GM12878 (cell line): ENCODE measurements at regions not wholly inside any gene's neighbourhood (a gene's known extent, or its start where the extent isn't known, plus 50 kb on each side); places are given as distances from the start of the nearest gene placed in this dataset.
A peak's percentile ranks its signal among the peaks of the same experiment; 100 is the strongest.

Experiments used
- ATAC-seq: fragments of 200-7000 bp; cut with Tn5 transposase; 3 replicates; pipeline ENCODE4 v1.9.1; 2020; ENCODE audit warnings: mild to moderate bottlenecking, moderate library complexity
- BruUV-seq: library from RNA; stranded (reverse); fragments of 400-500 nt; replicated peaks from 2 replicates; lab custom pipeline; 2021; lab: Mats Ljungman, UMichigan
- CTCF ChIA-PET: fragments of 300-600 bp; sonication (Branson Sonifier 250); formaldehyde crosslinking; extraction: SDS; loops from one replicate; lab custom pipeline; 2021; ENCODE audit warnings: inconsistent platforms; lab: Yijun Ruan, JAX
- POLR2A ChIA-PET: fragments of 350-600 bp; formaldehyde crosslinking; extraction: SDS; loops from one replicate; lab custom pipeline; 2021; ENCODE audit warnings: inconsistent platforms; lab: Charles Lee
- RAD21 ChIA-PET: fragments of 300-600 bp; sonication (Branson Sonifier 250); formaldehyde crosslinking; loops from one replicate; lab custom pipeline; 2023; ENCODE audit warnings: antibody characterized with exemption; ENCODE audit not compliant: unreplicated experiment; lab: Charles Lee
- SMC1A ChIA-PET: fragments of 300-600 bp; sonication (Branson Sonifier 250); formaldehyde crosslinking; loops from one replicate; lab custom pipeline; 2023; ENCODE audit not compliant: unreplicated experiment, uncharacterized antibody; lab: Charles Lee
- DNase-seq: peaks from one replicate; pipeline ENCODE4 v3.0.0-alpha.2; 2011; ENCODE audit warnings: low read depth, low spot score
- FAIRE-seq: peaks from 3 replicates; lab custom pipeline; 2011; peaks lifted over from hg19 to GRCh38; lab: Jason Lieb, UNC
- H2AFZ ChIP-seq: 2 replicates; pipeline ENCODE4 v1.6.0; 2011; ENCODE audit warnings: low read depth, low read length, control low read depth; ENCODE audit not compliant: control insufficient read depth
- H3K27ac ChIP-seq: 2 replicates; pipeline ENCODE4 v1.5.1; 2011; ENCODE audit warnings: control low read depth; ENCODE audit not compliant: control insufficient read depth, insufficient read depth
- H3K27me3 ChIP-seq, 2 experiments: replicated peaks in 1 of 2; 2 replicates each; pipeline versions ENCODE4 v1.6.0 to v1.6.1; 2011; ENCODE audit warnings: low read length in 1 of 2; ENCODE audit not compliant: control insufficient read depth in 2 of 2, insufficient read depth in 2 of 2
- H3K36me3 ChIP-seq, 2 experiments: 2 replicates each; pipeline ENCODE4 v1.5.1; 2011; ENCODE audit warnings: low read length in 1 of 2; ENCODE audit not compliant: control insufficient read depth in 2 of 2, insufficient read depth in 2 of 2
- H3K4me1 ChIP-seq: 2 replicates; pipeline ENCODE4 v1.6.1; 2011; ENCODE audit warnings: mild to moderate bottlenecking, low read length, moderate library complexity, mixed read lengths; ENCODE audit not compliant: control insufficient read depth, insufficient read depth
- H3K4me2 ChIP-seq: 2 replicates; pipeline ENCODE4 v1.6.0; 2011; ENCODE audit warnings: control low read depth; ENCODE audit not compliant: control insufficient read depth, insufficient read depth
- H3K4me3 ChIP-seq: fragments of 200-600 bp; sonication (generic); 2 replicates; pipeline ENCODE4 v1.5.1; 2016
- H3K79me2 ChIP-seq: 2 replicates; pipeline ENCODE4 v1.6.0; 2011; ENCODE audit warnings: low read length; ENCODE audit not compliant: control insufficient read depth, insufficient read depth
- H3K9ac ChIP-seq: 2 replicates; pipeline ENCODE4 v1.8.0; 2011; ENCODE audit warnings: low read length, control low read depth, mixed read lengths; ENCODE audit not compliant: control insufficient read depth, insufficient read depth
- H3K9me3 ChIP-seq: replicated peaks from 3 replicates; pipeline ENCODE4 v1.5.1; 2011; ENCODE audit warnings: mild to moderate bottlenecking, low read length; ENCODE audit not compliant: control insufficient read depth, insufficient read depth
- H4K20me1 ChIP-seq: 2 replicates; pipeline ENCODE4 v1.6.0; 2011; ENCODE audit not compliant: control insufficient read depth, insufficient read depth
- BHLHE40 ChIP-seq, 2 experiments: fragments of 450-650 bp in 1 of 2; IDR thresholded peaks; 2 replicates each; pipeline ENCODE4 v1.6.1; 2011 to 2017; ENCODE audit warnings: low read depth in 2 of 2, borderline replicate concordance in 1 of 2, improper control_type of control experiment in 1 of 2, low read length in 1 of 2, mild to moderate bottlenecking in 1 of 2
- BMI1 ChIP-seq: fragments of 450-650 bp; IDR thresholded peaks from 2 replicates; pipeline ENCODE4 v1.6.1; 2016; ENCODE audit warnings: mild to moderate bottlenecking, moderate library complexity, borderline replicate concordance
- CBFB ChIP-seq: IDR thresholded peaks from 2 replicates; pipeline ENCODE4 v1.6.1; 2016; ENCODE audit warnings: antibody characterized with exemption, low read depth
- CBX3 ChIP-seq: fragments of 200-600 bp; sonication (generic); IDR thresholded peaks from 2 replicates; pipeline ENCODE4 v1.6.1; 2016; ENCODE audit warnings: low read depth, borderline replicate concordance
- CTCF ChIP-seq, 3 experiments: IDR thresholded peaks in 2 of 3; conservative IDR thresholded peaks in 1 of 3; 2 replicates each; pipeline ENCODE4 v1.5.1; 2011; ENCODE audit warnings: low read depth in 3 of 3, low read length in 3 of 3, mild to moderate bottlenecking in 3 of 3, control low read depth in 2 of 3, moderate library complexity in 2 of 3, inconsistent platforms in 1 of 3, mixed read lengths in 1 of 3; ENCODE audit not compliant: control insufficient read depth in 2 of 3, insufficient read depth in 1 of 3; ENCODE audit errors: extremely low read depth in 1 of 3
- DPF2 ChIP-seq: fragments of 450-650 bp; IDR thresholded peaks from 2 replicates; pipeline ENCODE4 v1.6.1; 2017; ENCODE audit warnings: mild to moderate bottlenecking
- EGR1 ChIP-seq, 2 experiments: IDR thresholded peaks; 1 replicate in 1 of 2; 2 replicates in 1 of 2; pipeline ENCODE4 v1.6.1; 2011 to 2012; ENCODE audit warnings: low read depth in 2 of 2, low read length in 2 of 2, borderline replicate concordance in 1 of 2, mild to moderate bottlenecking in 1 of 2, moderate library complexity in 1 of 2
- FOXK2 ChIP-seq: fragments of 450-650 bp; IDR thresholded peaks from 2 replicates; pipeline ENCODE4 v1.6.1; 2017; ENCODE audit warnings: mild to moderate bottlenecking, moderate library complexity
- HCFC1 ChIP-seq: fragments of 150-350 bp; IDR thresholded peaks from 2 replicates; pipeline ENCODE4 v1.6.1; 2014; ENCODE audit warnings: low read length
- HDAC6 ChIP-seq: fragments of 200-600 bp; sonication (generic); IDR thresholded peaks from one replicate; pipeline ENCODE4 v1.8.0; 2017; ENCODE audit warnings: antibody characterized with exemption; ENCODE audit not compliant: unreplicated experiment
- IRF5 ChIP-seq: fragments of 450-650 bp; IDR thresholded peaks from 2 replicates; pipeline ENCODE4 v1.6.1; 2017; ENCODE audit warnings: borderline replicate concordance
- LARP7 ChIP-seq: fragments of 450-650 bp; IDR thresholded peaks from 2 replicates; pipeline ENCODE4 v1.6.1; 2017; ENCODE audit warnings: mild to moderate bottlenecking
- MEF2B ChIP-seq: fragments of 450-650 bp; IDR thresholded peaks from 2 replicates; pipeline ENCODE4 v1.6.1; 2018; ENCODE audit warnings: mild to moderate bottlenecking, moderate library complexity; ENCODE audit not compliant: partially characterized antibody, poor library complexity, severe bottlenecking
- MTA2 ChIP-seq: fragments of 450-650 bp; IDR thresholded peaks from 2 replicates; pipeline ENCODE4 v1.6.1; 2016; ENCODE audit warnings: low read depth, mild to moderate bottlenecking, moderate library complexity
- MXI1 ChIP-seq: fragments of 150-350 bp; IDR thresholded peaks from 2 replicates; pipeline ENCODE4 v1.6.1; 2011; ENCODE audit warnings: low read depth, mild to moderate bottlenecking, inconsistent platforms, low read length, improper control_type of control experiment
- PML ChIP-seq: IDR thresholded peaks from 2 replicates; pipeline ENCODE4 v1.6.1; 2012; ENCODE audit warnings: low read length, inconsistent platforms
- POLR2AphosphoS2 ChIP-seq: IDR thresholded peaks from 2 replicates; pipeline ENCODE4 v1.6.1; 2011; ENCODE audit warnings: low read depth, mild to moderate bottlenecking, low read length, improper control_type of control experiment, moderate library complexity
- SIX5 ChIP-seq: IDR thresholded peaks from 2 replicates; pipeline ENCODE4 v1.6.1; 2011; ENCODE audit warnings: mild to moderate bottlenecking, low read depth, low read length, moderate library complexity; ENCODE audit not compliant: severe bottlenecking
- ZNF24 ChIP-seq: fragments of 450-650 bp; IDR thresholded peaks from 2 replicates; pipeline ENCODE4 v1.6.1; 2017; ENCODE audit warnings: antibody characterized with exemption, mild to moderate bottlenecking
- WGBS: methylation state at CpG from one replicate; pipeline ENCODE4 v1.1.6; 2016; ENCODE audit warnings: low lambda C conversion rate; ENCODE audit not compliant: insufficient replicate concordance, insufficient coverage; ENCODE audit errors: missing lambda C conversion rate; 5-methylcytosine and 5-hydroxymethylcytosine counted together
- in situ Hi-C: fragments of 300-500 bp; cut with MboI; formaldehyde crosslinking; loops from 9 replicates; pipeline ENCODE4 v1.14.3; 2018; ENCODE audit warnings: mixed read lengths
- intact Hi-C: fragments of 100-400 bp; cut with micrococcal nuclease; formaldehyde crosslinking; loops from one replicate; pipeline ENCODE4 v1.14.2; 2022; ENCODE audit not compliant: unreplicated experiment

- TF ChIP-seq IRF5 = no peak
- no peak for TF ChIP-seq HCFC1
These were observed 351.8 kb upstream of the ANO3 start (continued) for GRCh38 chr11:25980091-25980490.

- intact Hi-C loops (loop anchor here (1.0 kb wide), 3 partner anchors 153 to 294 kb away; no protein-coding TSS in a partner anchor), in situ Hi-C loops (loop anchor here (5.0 kb wide), 2 partner anchors 240 to 295 kb away; no protein-coding TSS in a partner anchor)
- FAIRE-seq (peak; percentile 97), DNase-seq (peak; percentile 46), ATAC-seq (peak; percentile 98)
- WGBS = 12% methylated on average over 4 of the region's 4 CpGs
- Histone ChIP-seq H3K9ac (no peak overlapping the region), H3K79me2 (no peaks in the 10 kb centered on the region), H3K9me3 (no peaks in the 10 kb centered on the region), H3K4me2 (no peak overlapping the region; the same call in 1 of the 2 replicates), H3K4me3 (no peak overlapping the region), H3K36me3 (no peaks in the 10 kb centered on the region), H3K27me3 (no peaks in the 10 kb centered on the region), H2AFZ (no peak overlapping the region; the same call in 1 of the 2 replicates), H3K4me1 (peaks cover 5% of the 10 kb centered on the region; the same call in 1 of the 2 replicates), H3K27ac (no peak overlapping the region), H4K20me1 (no peaks in the 10 kb centered on the region)
- no TSS peak for BruUV-seq
- ChIA-PET POLR2A (no interaction called here), SMC1A (interaction anchor here (0.5 to 2.4 kb wide), 18 partner anchors 9 to 863 kb away, joined by 3 to 16 read pairs (median 3); no protein-coding TSS in a partner anchor), CTCF (interaction anchor here (0.6 to 4.7 kb wide), 37 partner anchors 8 to 305 kb away, joined by 3 to 46 read pairs (median 4); no protein-coding TSS in a partner anchor), RAD21 (interaction anchor here (0.9 to 3.3 kb wide), 16 partner anchors 8 to 295 kb away, joined by 3 to 20 read pairs (median 4); no protein-coding TSS in a partner anchor)
- TF ChIP-seq CTCF (IDR thresholded peaks at IDR 0.05 in 2 of 3, conservative IDR thresholded peaks at IDR 0.05 in 1 of 3; ENCODE audit: control insufficient read depth in 2 of 3, extremely low read depth in 1 of 3, insufficient read depth in 1 of 3, low read depth in 3 of 3, low read length in 3 of 3) (peak; percentile 39 to 65 (median 51); a peak in 5 of 6 replicates), POLR2AphosphoS2 (no peak), BHLHE40 (IDR thresholded peaks at IDR 0.05; ENCODE audit: borderline replicate concordance in 1 of 2, low read depth in 2 of 2, low read length in 1 of 2) (no peak), EGR1 (IDR thresholded peaks at IDR 0.05; ENCODE audit: borderline replicate concordance in 1 of 2, low read depth in 2 of 2, low read length in 2 of 2) (no peak), MXI1 (no peak), HDAC6 (no peak), LARP7 (no peak), MEF2B (no peak), BMI1 (no peak), CBFB (no peak), DPF2 (no peak), ZNF24 (no peak), FOXK2 (no peak), SIX5 (no peak), PML (no peak), MTA2 (no peak), CBX3 (no peak)
These were observed 349.9 kb upstream of the ANO3 start for GRCh38 chr11:25981998-25982397.
